Head of caudate nucleus (tissue), 42 donors: ENCODE measurements at regions not wholly inside any gene's neighbourhood (a gene's known extent, or its start where the extent isn't known, plus 50 kb on each side); places are given as distances from the start of the nearest gene placed in this dataset.
"Not testable (repeated sequence)": the region's sequence is repeated elsewhere in the genome, so short reads cannot be mapped to it uniquely, and the experiment has no call there.

Source experiments
- DNase-seq, 42 donors: peaks; one replicate each; pipeline versions ENCODE4 v3.0.0 to v3.0.0-alpha.2; 2020 to 2021; ENCODE audit warnings: mixed read lengths in 7 of 42
- intact Hi-C: fragments of 100-400 bp; cut with DNase I; formaldehyde crosslinking; loops from one replicate; pipeline ENCODE4 v1.15.0; 2022

DNA sequence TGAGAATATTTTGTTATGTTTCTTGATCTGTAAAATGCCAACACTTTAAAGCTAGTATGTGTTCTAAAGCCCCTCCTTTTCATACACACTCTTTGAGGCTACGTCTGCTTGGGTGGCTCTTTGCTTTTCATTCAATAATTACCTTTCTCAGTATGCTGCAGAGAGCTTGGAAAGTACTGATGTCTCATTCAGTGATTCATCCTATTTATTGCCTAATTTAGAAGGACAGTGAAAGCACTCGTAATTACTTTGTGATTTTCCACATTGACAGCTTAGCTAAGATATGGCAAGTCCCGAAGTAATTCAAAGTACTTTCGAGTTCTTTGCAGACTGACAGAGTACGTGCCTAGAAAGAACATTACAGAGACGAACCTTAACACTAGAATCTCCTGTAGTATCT, 57.2 kb downstream of the BMP15 start:
- DNase-seq = peak in 1 of 42 donors; percentile 4
- intact Hi-C loops = no loop called here

DNA sequence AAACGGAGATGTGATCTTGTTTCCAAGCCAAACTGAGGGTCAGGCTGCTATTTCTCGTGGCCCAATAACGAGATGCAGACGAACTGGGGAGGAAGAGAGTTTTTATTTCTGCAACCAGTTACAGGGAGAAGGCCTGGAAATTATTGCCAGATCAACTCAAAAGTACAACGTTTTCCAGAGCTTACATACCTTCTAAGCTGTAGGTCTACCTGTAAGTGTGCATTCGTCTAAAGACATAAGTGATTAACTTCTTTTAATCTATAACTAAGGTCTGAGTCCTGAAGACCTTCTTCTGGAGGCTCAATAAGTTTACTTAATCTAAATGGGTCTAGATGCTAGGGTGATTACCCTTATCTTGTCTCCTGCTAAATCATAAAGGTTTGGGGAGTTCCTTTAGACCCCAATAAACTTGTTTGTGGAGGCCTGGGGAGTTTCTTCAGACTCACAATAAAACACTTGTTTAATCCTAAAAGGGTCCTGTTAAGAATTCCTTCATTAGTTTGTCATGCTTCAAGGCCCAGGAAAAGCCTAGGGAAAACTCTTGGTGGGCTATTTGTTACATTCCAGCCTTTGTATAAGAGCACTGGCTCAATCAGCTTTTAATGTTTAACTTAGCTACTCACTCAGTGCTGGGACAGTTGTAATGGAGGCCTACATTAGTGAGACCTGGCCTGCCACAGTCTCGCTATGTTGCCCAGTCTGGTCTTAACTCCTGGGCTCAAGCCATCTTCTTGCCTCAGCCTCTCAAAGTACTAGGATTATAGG, 58.5 kb downstream of the BMP15 start:
- intact Hi-C loops = not testable (repeated sequence)

DNA sequence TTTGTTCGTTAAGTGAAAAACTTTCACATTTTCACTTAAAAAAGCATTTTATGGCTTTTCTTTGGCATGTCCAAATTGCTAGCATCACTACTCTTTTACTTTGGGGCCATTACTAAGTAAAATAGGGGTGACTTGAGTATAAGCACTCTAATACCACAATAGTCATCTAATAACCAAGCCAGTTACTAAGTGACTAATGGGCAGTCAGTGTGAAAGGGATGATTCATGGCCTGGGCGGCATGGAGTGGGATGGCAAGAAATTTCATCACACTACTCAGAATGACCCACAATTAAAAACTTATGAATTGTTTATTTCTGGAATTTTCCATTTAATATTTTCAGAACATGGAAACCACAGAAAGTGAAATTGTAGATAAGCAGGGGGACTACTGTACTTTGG, 60.9 kb downstream of the BMP15 start:
- intact Hi-C loops = no loop called here
- no peak for DNase-seq

More for the DNA sequence above, 58.5 kb downstream of the BMP15 start:
- not testable (repeated sequence) for DNase-seq

DNA sequence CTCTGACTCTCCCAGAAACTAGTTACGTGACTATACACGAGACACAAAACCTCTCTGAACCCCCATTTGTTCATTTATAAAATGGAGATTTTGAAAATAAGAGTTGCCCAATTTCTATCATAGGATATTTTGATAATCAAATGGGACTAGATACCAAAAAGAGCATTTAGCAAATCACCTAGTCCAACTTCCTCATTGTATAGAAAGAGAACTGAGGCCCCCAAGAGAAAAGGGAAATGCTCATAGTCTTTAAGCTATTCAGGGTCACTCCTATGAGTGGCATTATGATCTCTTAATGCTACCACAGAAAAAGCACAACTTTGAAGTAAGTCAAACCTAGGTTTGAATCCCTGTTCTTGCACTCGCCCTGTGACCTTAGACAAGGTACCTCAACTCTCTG, 62.7 kb downstream of the BMP15 start:
- intact Hi-C loops = no loop called here
- DNase-seq = no peak

DNA sequence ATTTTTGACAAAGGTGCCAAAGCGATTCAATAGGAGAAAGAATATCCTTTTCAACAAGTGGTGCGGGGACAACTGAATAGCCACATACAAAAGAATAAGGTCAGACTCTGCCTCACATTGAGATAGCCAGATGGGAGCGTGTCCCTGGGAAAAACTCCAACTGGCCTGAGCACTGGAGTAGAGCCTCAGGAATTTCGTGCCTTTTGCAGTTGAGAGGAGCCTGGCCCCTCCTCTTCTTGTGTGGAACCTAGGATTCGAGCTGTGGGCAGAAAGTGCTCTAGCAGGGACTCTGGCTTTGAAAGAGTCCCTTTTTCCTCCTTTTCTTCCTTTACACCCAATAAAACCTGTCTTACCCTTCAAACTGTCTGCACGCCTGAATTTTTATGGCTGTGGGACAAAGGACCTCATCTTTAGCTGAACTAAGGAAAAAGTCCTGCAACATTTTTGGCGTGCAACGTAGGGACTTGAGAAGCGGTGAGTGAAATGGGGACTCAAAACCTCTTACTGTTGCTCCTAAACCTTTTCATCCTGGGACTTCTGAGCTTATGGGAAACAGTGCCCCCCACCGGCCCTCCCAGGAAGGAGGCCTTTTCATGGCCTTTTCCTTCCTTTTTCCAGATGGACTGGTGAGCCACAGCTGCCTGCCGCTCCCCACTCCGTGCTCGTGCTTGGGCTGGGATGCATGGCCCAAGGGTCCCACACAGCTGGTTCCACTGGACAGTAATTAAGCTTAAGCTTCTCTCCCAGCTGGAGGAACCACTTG, 68.6 kb downstream of the BMP15 start:
- no peak for DNase-seq
- intact Hi-C loops = no loop called here

DNA sequence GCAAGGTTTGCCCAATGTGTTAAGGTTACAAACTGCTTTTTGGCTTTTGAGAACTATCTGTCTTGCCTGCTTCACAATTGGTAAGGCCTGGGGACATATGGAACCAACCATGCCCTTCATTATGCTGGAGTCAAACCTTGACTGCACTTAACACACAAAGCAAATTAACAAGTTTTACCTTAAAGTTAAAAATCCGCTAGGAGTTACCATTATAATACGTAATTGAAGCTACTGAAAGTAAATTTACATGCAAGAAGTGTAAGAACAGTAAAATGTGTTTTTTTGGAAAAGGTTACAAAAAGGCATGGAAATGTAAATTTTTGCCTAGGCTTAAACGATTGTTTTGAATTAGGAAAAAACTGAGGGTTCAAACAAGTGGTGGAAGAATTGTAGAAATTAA, 69.7 kb downstream of the BMP15 start:
- intact Hi-C loops = no loop called here
- DNase-seq = no peak

DNA sequence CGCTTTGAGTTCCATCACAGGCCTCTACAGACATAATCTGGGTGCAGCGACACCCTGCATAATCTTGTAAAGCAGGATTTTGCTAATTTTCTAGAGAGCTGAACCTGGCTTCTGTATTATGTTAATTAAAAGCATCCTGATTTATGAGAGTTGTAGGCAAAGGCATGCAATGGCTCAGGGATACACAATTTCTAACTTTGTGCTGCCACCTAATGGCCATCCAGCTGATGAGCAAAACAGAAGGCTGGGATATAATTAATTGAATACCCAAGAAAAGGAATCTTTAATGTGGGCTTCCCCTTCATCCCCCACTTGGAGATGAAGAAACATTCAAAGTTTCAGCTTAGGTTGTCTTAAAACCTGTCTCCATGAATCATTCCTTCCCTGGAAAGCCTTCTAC, 78.1 kb downstream of the BMP15 start:
- DNase-seq = peak in 37 of 42 donors; percentile 3 to 77 (median 39)
- intact Hi-C loops = no loop called here

DNA sequence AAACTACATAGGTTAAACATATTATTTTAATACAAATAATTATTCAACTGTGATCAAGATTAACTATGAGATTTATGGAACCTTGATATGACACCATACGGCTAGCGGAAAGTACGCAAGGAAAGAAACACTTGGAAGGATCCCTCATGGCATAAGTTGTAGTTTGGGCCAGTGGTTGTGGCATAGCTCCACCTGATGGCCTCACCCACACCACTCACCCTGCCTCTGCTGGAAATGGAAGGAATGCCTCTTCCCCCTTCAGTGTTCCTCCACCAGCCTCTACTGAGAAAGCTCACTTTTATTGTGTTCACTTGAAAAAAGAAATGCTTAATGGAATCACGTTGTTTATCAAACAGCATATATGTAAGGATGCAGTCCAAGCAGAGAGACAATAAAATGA, 86.4 kb downstream of the BMP15 start:
- intact Hi-C loops = no loop called here

DNA sequence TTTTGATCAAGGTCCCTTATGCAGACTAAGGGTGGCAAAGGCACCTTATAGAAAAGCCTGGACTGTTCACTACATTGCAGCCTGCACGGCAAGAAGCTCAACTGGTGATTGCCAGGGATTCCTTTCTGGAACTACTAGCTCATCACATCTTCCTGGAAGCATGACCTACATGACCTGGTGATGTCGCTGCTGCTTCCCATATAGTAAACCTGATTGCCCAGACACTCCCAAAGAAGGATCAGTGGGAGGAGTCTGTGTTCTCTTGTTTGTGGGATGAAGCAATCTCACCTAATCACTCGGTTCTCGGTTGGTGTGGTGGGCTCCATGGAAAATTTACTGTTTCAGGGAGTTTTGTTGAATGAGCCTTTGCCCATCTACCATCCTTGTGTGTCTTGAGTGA, 89.8 kb downstream of the BMP15 start:
- DNase-seq, intact Hi-C loops: not testable (repeated sequence)

More for the DNA sequence above, 86.4 kb downstream of the BMP15 start:
- no peak for DNase-seq

DNA sequence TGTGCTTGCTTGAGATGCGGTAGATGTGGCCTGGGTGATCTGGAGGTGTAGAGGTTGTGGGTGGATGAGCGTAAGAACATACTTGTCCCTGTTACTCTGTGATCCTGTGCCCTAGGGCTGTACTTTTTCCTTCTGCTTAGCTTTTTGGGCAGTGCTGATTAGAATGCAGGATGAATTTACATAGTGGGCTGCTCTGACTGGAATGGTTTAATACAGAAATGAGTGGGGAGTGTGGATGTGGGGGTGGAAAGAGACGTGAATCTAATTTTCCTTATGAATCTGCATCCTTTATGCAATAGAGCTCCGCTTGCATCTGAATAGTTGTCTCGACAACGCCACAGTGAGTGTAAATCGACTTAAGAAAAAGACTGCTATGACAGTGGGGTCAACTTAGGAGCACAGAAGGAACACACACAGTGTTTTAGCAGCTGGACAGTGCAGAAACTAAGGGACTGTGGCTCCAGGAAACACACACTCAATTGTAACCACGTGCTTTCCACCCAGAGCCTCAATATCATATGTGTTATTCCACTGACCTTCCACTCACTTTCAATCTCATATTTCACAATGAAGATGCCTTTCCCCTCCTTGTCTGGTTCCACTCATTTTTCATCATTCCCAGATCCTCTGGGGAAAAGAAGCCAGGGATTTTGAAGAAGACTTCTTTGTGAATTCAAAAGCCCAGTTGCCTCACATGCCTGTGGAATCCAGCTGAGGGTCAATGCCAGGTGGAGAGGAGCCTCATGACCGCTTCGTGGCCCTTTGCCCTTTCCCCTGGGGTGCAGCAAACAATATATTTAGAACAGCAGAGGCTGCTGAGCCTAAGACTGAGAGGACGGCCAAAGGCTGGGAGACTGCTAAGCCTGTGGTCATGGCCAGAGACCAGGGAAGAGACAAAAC, 91.4 kb downstream of the BMP15 start:
- intact Hi-C loops = not testable (repeated sequence)
- DNase-seq = peak in 3 of 42 donors; percentile 2 to 12 (median 2)

DNA sequence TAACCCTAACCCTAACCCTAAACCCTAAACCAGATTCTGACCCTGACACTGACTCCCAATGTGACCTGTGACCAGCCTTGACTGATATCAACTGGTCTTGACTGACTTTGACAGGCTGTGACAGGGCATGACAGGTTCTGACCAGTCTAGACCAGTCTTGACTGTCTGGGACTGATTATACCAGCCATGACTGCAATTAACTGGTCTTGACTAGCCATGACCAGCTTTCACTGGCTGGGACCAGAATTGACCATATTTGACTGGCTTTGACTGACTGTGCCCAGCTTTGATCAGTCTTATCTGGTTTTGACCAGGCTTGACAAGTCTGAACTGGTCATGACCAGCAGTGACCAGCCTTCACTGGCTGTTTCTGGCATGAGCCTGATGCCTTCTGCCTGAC, 95.5 kb downstream of the BMP15 start:
- no peak for DNase-seq
- intact Hi-C loops = no loop called here

DNA sequence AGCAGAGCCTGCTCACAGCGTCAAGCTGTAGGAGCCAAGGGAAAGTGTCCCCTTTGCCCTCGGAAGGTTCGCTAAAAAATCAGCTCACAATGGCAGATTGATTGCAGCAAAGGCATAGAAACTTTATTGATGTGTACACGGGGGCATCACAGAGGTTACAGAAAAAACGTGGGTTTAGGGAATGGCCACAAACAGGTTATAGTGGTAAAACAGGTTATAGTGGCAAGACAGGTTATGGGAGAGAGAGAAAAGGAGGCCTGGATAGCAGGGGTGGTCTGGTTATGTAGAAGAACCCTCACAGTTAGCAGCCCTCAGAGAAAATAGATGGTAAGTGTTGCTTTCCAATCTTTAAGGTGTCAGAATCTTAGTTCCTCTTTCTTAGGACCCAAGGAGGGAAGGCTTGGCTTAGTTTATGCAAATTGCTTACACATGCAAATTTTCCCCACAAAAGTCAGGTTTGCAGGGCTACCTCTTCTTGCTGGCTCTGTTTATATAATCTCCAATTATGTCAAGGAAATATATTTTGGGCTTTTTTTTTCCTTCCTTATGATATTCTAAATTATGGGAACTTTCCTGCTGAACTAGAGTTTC, 113.7 kb downstream of the BMP15 start:
- intact Hi-C loops = no loop called here
- no peak for DNase-seq

DNA sequence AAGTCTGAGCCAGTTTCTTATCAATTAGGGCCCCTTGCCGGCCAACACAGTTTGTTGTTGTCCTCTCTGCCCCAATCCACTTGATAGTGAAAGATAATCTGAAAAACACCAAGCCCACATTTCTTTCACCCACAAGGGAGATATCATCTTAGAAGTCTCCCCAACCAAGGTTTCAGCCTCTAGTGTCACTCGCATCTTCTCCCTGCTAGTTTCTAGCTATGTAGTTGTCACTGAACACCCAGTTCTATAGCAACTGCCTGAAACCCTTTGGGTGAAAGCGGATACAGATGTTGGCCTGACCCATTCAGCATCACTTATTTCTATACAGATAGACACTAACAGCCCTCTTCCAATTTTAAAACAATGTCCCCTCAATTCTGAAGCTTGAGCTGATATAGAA, 116.3 kb downstream of the BMP15 start:
- intact Hi-C loops = no loop called here
- DNase-seq = no peak

DNA sequence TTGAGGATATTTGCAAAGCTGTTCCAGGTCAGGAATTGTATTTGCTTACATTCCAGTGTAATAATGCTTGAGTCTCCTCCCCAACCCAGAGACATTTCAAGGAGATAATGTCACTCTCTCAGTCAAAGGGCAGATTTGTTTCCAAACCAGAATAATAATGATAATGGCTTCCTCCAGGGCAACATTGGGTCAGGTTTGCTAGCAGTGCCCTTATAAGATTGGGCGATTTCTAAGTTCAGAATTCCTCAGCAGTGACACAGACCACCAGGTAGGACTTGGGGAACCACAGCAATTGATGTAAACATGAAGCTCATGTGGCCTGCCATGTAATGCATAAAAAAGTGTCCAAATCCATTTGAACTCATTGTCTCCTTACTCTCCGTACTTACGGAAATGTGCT, 125.2 kb downstream of the BMP15 start:
- intact Hi-C loops = no loop called here
- no peak for DNase-seq

DNA sequence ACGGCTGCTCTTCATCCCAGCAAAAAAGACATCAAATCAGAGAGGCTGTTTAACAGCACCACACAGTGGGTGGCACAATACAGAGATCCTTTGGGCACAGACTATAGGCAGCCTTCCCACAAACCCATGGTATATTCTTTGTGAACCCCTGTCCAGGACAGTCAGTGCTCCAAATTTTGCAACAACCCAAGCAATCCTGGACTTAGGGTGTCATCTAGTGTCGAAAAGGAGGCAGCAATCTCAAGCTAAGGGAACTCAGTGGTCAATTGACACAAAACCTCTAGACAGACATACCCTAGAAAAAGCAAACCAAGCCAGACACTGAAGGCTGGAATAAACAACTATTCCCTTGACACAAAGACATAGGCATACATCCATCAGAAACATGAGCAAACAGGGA, 137.4 kb downstream of the BMP15 start:
- DNase-seq = no peak
- intact Hi-C loops = no loop called here

DNA sequence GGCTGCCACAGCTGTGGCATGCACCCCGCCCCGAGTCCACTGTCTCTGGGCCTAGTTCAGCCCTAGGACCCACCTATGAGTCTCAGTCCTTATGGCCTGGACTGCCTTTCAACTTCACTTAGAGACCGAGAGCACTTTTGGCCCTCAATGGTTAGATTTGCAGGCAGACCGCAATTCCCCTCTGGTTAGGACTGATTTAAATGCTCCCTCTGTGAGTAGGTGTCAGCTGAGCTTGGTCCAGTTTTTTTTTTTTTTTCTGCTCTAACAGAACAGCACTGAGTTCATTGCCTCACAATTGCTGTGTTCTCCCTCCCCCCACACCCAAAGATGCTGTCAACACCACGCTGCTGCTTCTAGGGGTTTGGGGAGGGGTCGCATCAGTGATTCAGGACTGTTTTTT, 143.2 kb downstream of the BMP15 start:
- no peak for DNase-seq
- intact Hi-C loops = no loop called here

DNA sequence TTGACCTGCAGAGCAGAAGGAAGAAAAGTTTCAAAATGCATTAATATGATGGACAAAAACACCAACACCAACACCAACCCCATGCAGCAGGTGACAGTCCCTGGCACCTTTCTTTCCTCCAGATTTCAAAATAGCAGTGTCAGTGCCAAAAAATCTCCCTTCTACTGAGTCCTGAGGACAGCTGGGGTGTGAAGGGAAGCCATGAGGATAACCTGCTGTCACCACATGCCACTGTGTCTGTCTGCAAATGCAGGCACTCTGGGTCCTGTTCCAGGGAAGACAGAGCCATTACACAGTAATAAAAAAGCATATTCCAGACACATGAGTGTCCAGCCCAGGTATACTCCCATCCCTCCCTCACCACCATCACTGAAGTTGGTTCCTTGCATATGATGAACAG, 187.5 kb downstream of the BMP15 start:
- no peak for DNase-seq
- intact Hi-C loops = no loop called here

DNA sequence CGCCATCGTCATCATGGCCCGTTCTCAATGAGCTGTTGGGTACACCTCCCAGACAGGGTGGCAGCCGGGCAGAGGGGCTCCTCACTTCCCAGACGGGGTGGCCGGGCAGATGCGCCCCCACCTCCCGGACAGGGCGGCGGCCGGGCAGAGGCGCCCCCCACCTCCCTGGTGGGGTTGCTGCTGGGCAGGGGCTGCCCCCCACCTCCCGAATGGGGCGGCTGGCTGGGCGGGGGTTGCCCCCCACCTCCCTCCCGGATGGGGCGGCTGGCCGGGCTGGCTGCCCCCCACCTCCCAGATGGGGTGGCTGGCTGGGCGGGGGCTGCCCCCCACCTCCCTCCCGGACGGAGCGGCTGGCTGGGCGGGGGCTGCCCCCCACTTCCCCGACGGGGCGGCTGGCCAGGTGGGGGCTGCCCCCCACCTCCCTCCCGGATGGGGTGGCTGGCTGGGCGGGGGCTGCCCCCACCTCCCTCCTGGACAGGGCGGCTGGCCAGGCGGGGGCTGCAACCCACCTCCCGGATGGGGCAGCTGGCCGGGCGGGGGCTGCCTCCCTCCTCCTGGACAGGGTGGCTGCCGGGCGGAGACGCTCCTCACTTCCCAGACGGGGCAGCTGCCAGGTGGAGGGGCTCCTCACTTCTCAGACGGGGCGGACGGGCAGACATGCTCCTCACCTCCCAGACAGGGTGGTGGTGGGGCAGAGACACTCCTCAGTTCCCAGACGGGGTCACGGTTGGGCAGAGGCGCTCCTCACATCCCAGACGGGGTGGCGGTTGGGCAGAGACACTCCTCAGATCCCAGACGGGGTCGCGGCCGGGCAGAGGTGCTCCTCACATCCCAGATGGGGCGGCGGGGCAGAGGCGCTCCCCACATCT, 208.8 kb downstream of the BMP15 start:
- intact Hi-C loops, DNase-seq: not testable (repeated sequence)
